Tibial nerve (tissue), 4 donors: ENCODE measurements at regions not wholly inside any gene's neighbourhood (a gene's known extent, or its start where the extent isn't known, plus 50 kb on each side); places are given as distances from the start of the nearest gene placed in this dataset.

Experiments
- DNase-seq, 2 donors: peaks; one replicate each; pipeline ENCODE4 v3.0.0-alpha.2; 2019; ENCODE audit warnings: low spot score in 2 of 2
- H3K27ac ChIP-seq, 4 donors: fragments of 200-600 bp; sonication (generic) in 3 of 4; one replicate each; pipeline ENCODE4 v1.5.1; 2017 to 2019; ENCODE audit warnings: mild to moderate bottlenecking in 1 of 4
- H3K27me3 ChIP-seq, 2 donors: fragments of 200-600 bp; sonication (generic) in 1 of 2; one replicate each; pipeline versions ENCODE4 v1.5.1 to v1.6.0; 2017 to 2019
- H3K36me3 ChIP-seq, 3 donors: fragments of 200-600 bp; sonication (generic); one replicate each; pipeline ENCODE4 v1.5.1; 2018 to 2019
- H3K4me1 ChIP-seq, 4 donors: fragments of 200-600 bp; sonication (generic) in 3 of 4; one replicate each; pipeline ENCODE4 v1.5.1; 2017 to 2019
- H3K4me3 ChIP-seq, 4 donors: fragments of 200-600 bp; sonication (generic) in 3 of 4; one replicate each; pipeline ENCODE4 v1.5.1; 2017 to 2019; ENCODE audit warnings: mild to moderate bottlenecking in 1 of 4, moderate library complexity in 1 of 4
- H3K9me3 ChIP-seq, 4 donors: fragments of 200-600 bp; sonication (generic) in 3 of 4; one replicate each; pipeline ENCODE4 v1.5.1; 2017 to 2019
- CTCF ChIP-seq, 5 experiments: fragments of 200-600 bp in 3 of 5; fragments of 450-650 bp in 2 of 5; sonication (generic) in 3 of 5; IDR thresholded peaks; one replicate each; pipeline ENCODE4 v1.5.1; 2016 to 2019; ENCODE audit warnings: antibody characterized with exemption in 5 of 5, mild to moderate bottlenecking in 3 of 5, moderate library complexity in 2 of 5
- EP300 ChIP-seq, 2 donors: sonication (generic); formaldehyde crosslinking; IDR thresholded peaks; one replicate each; pipeline ENCODE4 v1.6.1; 2017; ENCODE audit warnings: antibody characterized with exemption in 2 of 2, mild to moderate bottlenecking in 1 of 2
- POLR2A ChIP-seq, 2 donors: fragments of 450-650 bp; IDR thresholded peaks; one replicate each; pipeline ENCODE4 v1.6.1; 2017; ENCODE audit warnings: antibody characterized with exemption in 2 of 2, mild to moderate bottlenecking in 2 of 2, moderate library complexity in 2 of 2
- WGBS, 2 donors: methylation state at CpG; one replicate each; pipeline ENCODE4 v1.1.5; 2018; 5-methylcytosine and 5-hydroxymethylcytosine counted together

GRCh38 chr2:173456960-173457359 is 102.3 kb downstream of the CDCA7 start:
- no peaks in the 10 kb centered on the region for H3K36me3 ChIP-seq
- TF ChIP-seq POLR2A (IDR thresholded peaks at IDR 0.05) (no peak), CTCF (IDR thresholded peaks at IDR 0.05) (no peak), EP300 (IDR thresholded peaks at IDR 0.05) (no peak)
- no peak for DNase-seq
- no peaks in the 10 kb centered on the region for H3K27me3 ChIP-seq
- H3K9me3 ChIP-seq: no peaks in the 10 kb centered on the region
- no peak overlapping the region for H3K4me3 ChIP-seq
- no peak overlapping the region for H3K27ac ChIP-seq
- WGBS, 2 donors: 90 to 93% methylated on average over 10 of the region's 10 CpGs
- H3K4me1 ChIP-seq: no peaks in the 10 kb centered on the region

- Histone ChIP-seq H3K4me3 (no peak overlapping the region), H3K36me3 (no peaks in the 10 kb centered on the region), H3K27me3 (no peaks in the 10 kb centered on the region), H3K27ac (no peak overlapping the region), H3K9me3 (no peaks in the 10 kb centered on the region), H3K4me1 (no peaks in the 10 kb centered on the region)
- no peak for DNase-seq
- 85 to 87% methylated on average over 7 of the region's 7 CpGs for WGBS, 2 donors
- TF ChIP-seq EP300 (IDR thresholded peaks at IDR 0.05): no peak
- no peak for TF ChIP-seq POLR2A (IDR thresholded peaks at IDR 0.05)
- TF ChIP-seq CTCF (IDR thresholded peaks at IDR 0.05): no peak
Measured at GRCh38 chr2:173457366-173457765, 102.7 kb downstream of the CDCA7 start.

GRCh38 chr2:173458991-173459780 is 104.5 kb downstream of the CDCA7 start:
- TF ChIP-seq CTCF (IDR thresholded peaks at IDR 0.05): no peak
- no peak for TF ChIP-seq POLR2A (IDR thresholded peaks at IDR 0.05)
- TF ChIP-seq EP300 (IDR thresholded peaks at IDR 0.05): no peak
- Histone ChIP-seq H3K4me3 (no peak overlapping the region), H3K9me3 (no peaks in the 10 kb centered on the region), H3K27ac (no peak overlapping the region), H3K36me3 (no peaks in the 10 kb centered on the region), H3K4me1 (no peaks in the 10 kb centered on the region), H3K27me3 (no peaks in the 10 kb centered on the region)
- 58 to 63% methylated on average over 8 of the region's 8 CpGs for WGBS, 2 donors
- DNase-seq: no peak

- no peaks in the 10 kb centered on the region for H3K27me3 ChIP-seq
- no peak overlapping the region for H3K27ac ChIP-seq
- no peak for TF ChIP-seq CTCF (IDR thresholded peaks at IDR 0.05)
- TF ChIP-seq EP300 (IDR thresholded peaks at IDR 0.05): no peak
- no peak for TF ChIP-seq POLR2A (IDR thresholded peaks at IDR 0.05)
- no peaks in the 10 kb centered on the region for H3K4me1 ChIP-seq
- no peak overlapping the region for H3K4me3 ChIP-seq
- no peak for DNase-seq
- WGBS, 2 donors: 63% methylated on average over 14 of the region's 14 CpGs
- H3K9me3 ChIP-seq: no peaks in the 10 kb centered on the region
- no peaks in the 10 kb centered on the region for H3K36me3 ChIP-seq
Measured at GRCh38 chr2:173462892-173463840, 108.5 kb downstream of the CDCA7 start.

- H3K36me3 ChIP-seq: no peaks in the 10 kb centered on the region
- no peaks in the 10 kb centered on the region for H3K9me3 ChIP-seq
- no peak overlapping the region for H3K4me3 ChIP-seq
- no peak for DNase-seq
- TF ChIP-seq CTCF (IDR thresholded peaks at IDR 0.05) (no peak), POLR2A (IDR thresholded peaks at IDR 0.05) (no peak), EP300 (IDR thresholded peaks at IDR 0.05) (no peak)
- H3K27me3 ChIP-seq: no peaks in the 10 kb centered on the region
- no peak overlapping the region for H3K27ac ChIP-seq
- no peaks in the 10 kb centered on the region for H3K4me1 ChIP-seq
- 89 to 91% methylated on average over 6 of the region's 6 CpGs for WGBS, 2 donors
Measured at GRCh38 chr2:173463846-173464245, 109.2 kb downstream of the CDCA7 start.
